ENCODE measurements at regions not wholly inside any gene's neighbourhood (a gene's known extent, or its start where the extent isn't known, plus 50 kb on each side); places are given as distances from the start of the nearest gene placed in this dataset.
"Not testable (repeated sequence)": the region's sequence is repeated elsewhere in the genome, so short reads cannot be mapped to it uniquely, and the experiment has no call there.

GRCh38 chr2:100703213-100703612 lies 116.7 kb upstream of the NPAS2 start:
- DNase-seq (ENCODE audit: low spot score): no peak

- DNase-seq (ENCODE audit: low spot score): no peak
These were observed 116.2 kb upstream of the NPAS2 start for GRCh38 chr2:100703739-100704138.

GRCh38 chr2:100704156-100704555 lies 115.8 kb upstream of the NPAS2 start:
- no peak for DNase-seq (ENCODE audit: low spot score)

- no peak for DNase-seq (ENCODE audit: low spot score)
These were observed 115.2 kb upstream of the NPAS2 start for GRCh38 chr2:100704711-100705110.

GRCh38 chr2:100707016-100707947 lies 112.7 kb upstream of the NPAS2 start:
- no peak for DNase-seq (ENCODE audit: low spot score)

GRCh38 chr2:100708333-100708732 lies 111.6 kb upstream of the NPAS2 start:
- DNase-seq (ENCODE audit: low spot score): no peak

GRCh38 chr2:100713106-100713505 lies 106.8 kb upstream of the NPAS2 start:
- DNase-seq (ENCODE audit: low spot score): no peak

GRCh38 chr2:100714396-100715010 lies 105.4 kb upstream of the NPAS2 start:
- not testable (repeated sequence) for DNase-seq (ENCODE audit: low spot score)

GRCh38 chr2:100715861-100716260 lies 104.1 kb upstream of the NPAS2 start:
- DNase-seq (ENCODE audit: low spot score): not testable (repeated sequence)

GRCh38 chr2:100716581-100716980 lies 103.4 kb upstream of the NPAS2 start:
- no peak for DNase-seq (ENCODE audit: low spot score)

- DNase-seq (ENCODE audit: low spot score): no peak
These were observed 101.8 kb upstream of the NPAS2 start for GRCh38 chr2:100718065-100718629.

GRCh38 chr2:100720445-100720844 lies 99.5 kb upstream of the NPAS2 start:
- DNase-seq (ENCODE audit: low spot score): peak; percentile 26

- DNase-seq (ENCODE audit: low spot score): no peak
These were observed 98.2 kb upstream of the NPAS2 start for GRCh38 chr2:100721693-100722092.

GRCh38 chr2:100722125-100722524 lies 97.8 kb upstream of the NPAS2 start:
- no peak for DNase-seq (ENCODE audit: low spot score)

GRCh38 chr2:100726866-100727265 lies 93.1 kb upstream of the NPAS2 start:
- no peak for DNase-seq (ENCODE audit: low spot score)

GRCh38 chr2:100730290-100730868 lies 89.6 kb upstream of the NPAS2 start:
- DNase-seq (ENCODE audit: low spot score): peak; percentile 77

- DNase-seq (ENCODE audit: low spot score): peak; percentile 47
These were observed 88.4 kb upstream of the NPAS2 start for GRCh38 chr2:100731535-100731981.

- peak; percentile 33 for DNase-seq (ENCODE audit: low spot score)
These were observed 86.3 kb upstream of the NPAS2 start for GRCh38 chr2:100733391-100734187.

GRCh38 chr2:100736121-100736915 lies 83.6 kb upstream of the NPAS2 start:
- no peak for DNase-seq (ENCODE audit: low spot score)

GRCh38 chr2:100739735-100740432 lies 80.1 kb upstream of the NPAS2 start:
- no peak for DNase-seq (ENCODE audit: low spot score)
